ENCODE measurements at regions not wholly inside any gene's neighbourhood (a gene's known extent, or its start where the extent isn't known, plus 50 kb on each side); places are given as distances from the start of the nearest gene placed in this dataset.
A peak's percentile ranks its signal among the peaks of the same experiment; 100 is the strongest.
"Not testable (repeated sequence)": the region's sequence is repeated elsewhere in the genome, so short reads cannot be mapped to it uniquely, and the experiment has no call there.

GRCh38 chr17:77836557-77837041 is 121.9 kb upstream of the TNRC6C start:
- ChIA-PET CTCF (no interaction called here), POLR2A (no interaction called here)
- Histone ChIP-seq H3K4me1 (ENCODE audit: control insufficient read depth in 1 of 2, extremely low read depth in 1 of 2, insufficient read depth in 2 of 2, low read length in 2 of 2) (peaks cover 1 to 24% of the 10 kb centered on the region in 2 experiments), H3K27ac (ENCODE audit: low read length) (no peak overlapping the region), H3K36me3 (ENCODE audit: control insufficient read depth in 2 of 2, extremely low read depth in 1 of 2, insufficient read depth in 1 of 2, low read length in 1 of 2) (no peaks in the 10 kb centered on the region), H3K4me3 (ENCODE audit: control insufficient read depth in 1 of 2, extremely low read depth in 1 of 2, low read length in 1 of 2) (no peak overlapping the region), H3K9me3 (no peaks in the 10 kb centered on the region), H3K27me3 (replicated peaks in 1 of 2; ENCODE audit: control insufficient read depth in 2 of 2, extremely low read depth in 1 of 2, insufficient read depth in 2 of 2, low read length in 1 of 2) (peaks cover 0 to 4% of the 10 kb centered on the region in 2 experiments)
- no CpG with 5 or more reads among the region's 3 CpGs for WGBS (ENCODE audit: insufficient coverage)
- Mint-ChIP-seq H3K4me1 (peaks cover 38 to 51% (median 42%) of the 10 kb centered on the region in 3 donors), H3K4me3 (no peak overlapping the region), H3K36me3 (no peaks in the 10 kb centered on the region), H3K27ac (peak overlapping the region in 1 of 2 donors; percentile 81), H3K27me3 (no peaks in the 10 kb centered on the region), H3K9me3 (peaks cover 0 to 2% (median 0%) of the 10 kb centered on the region in 3 donors)
- ATAC-seq (replicated peaks in 1 of 4) (peak; percentile 50 to 77 (median 63)), DNase-seq (peak in 7 of 35 experiments; percentile 5 to 61 (median 31))

- DNase-seq; H3K9me3 Mint-ChIP-seq; POLR2A ChIA-PET; H3K27ac ChIP-seq (ENCODE audit: low read length); H3K27me3 ChIP-seq (replicated peaks in 1 of 2; ENCODE audit: control insufficient read depth in 2 of 2, extremely low read depth in 1 of 2, insufficient read depth in 2 of 2, low read length in 1 of 2); H3K36me3 ChIP-seq (ENCODE audit: control insufficient read depth in 2 of 2, extremely low read depth in 1 of 2, insufficient read depth in 1 of 2, low read length in 1 of 2); CTCF ChIA-PET; H3K27me3 Mint-ChIP-seq; H3K36me3 Mint-ChIP-seq; H3K4me3 ChIP-seq (ENCODE audit: control insufficient read depth in 1 of 2, extremely low read depth in 1 of 2, low read length in 1 of 2); ATAC-seq (replicated peaks in 1 of 4); H3K9me3 ChIP-seq; H3K4me3 Mint-ChIP-seq: not testable (repeated sequence)
- Mint-ChIP-seq H3K27ac (peak overlapping the region in 1 of 2 donors; percentile 81), H3K4me1 (peaks cover 42 to 53% (median 42%) of the 10 kb centered on the region in 3 donors)
- peaks cover 4 to 29% of the 10 kb centered on the region in 2 experiments for H3K4me1 ChIP-seq (ENCODE audit: control insufficient read depth in 1 of 2, extremely low read depth in 1 of 2, insufficient read depth in 2 of 2, low read length in 2 of 2)
- WGBS (ENCODE audit: insufficient coverage), result 96% methylated on average over 4 of the region's 5 CpGs
These were observed 121.4 kb upstream of the TNRC6C start for GRCh38 chr17:77837072-77837471.

- ATAC-seq (replicated peaks in 1 of 4), result no peak
- peaks cover 0 to 2% (median 0%) of the 10 kb centered on the region in 3 donors for H3K9me3 Mint-ChIP-seq
- ChIA-PET CTCF (no interaction called here), POLR2A (no interaction called here)
- no peak overlapping the region for H3K4me3 Mint-ChIP-seq
- no peaks in the 10 kb centered on the region for H3K36me3 Mint-ChIP-seq
- Histone ChIP-seq H3K27ac (ENCODE audit: low read length) (no peak overlapping the region), H3K4me1 (ENCODE audit: control insufficient read depth in 1 of 2, extremely low read depth in 1 of 2, insufficient read depth in 2 of 2, low read length in 2 of 2) (peaks cover 4 to 37% of the 10 kb centered on the region in 2 experiments), H3K27me3 (replicated peaks in 1 of 2; ENCODE audit: control insufficient read depth in 2 of 2, extremely low read depth in 1 of 2, insufficient read depth in 2 of 2, low read length in 1 of 2) (peaks cover 0 to 4% of the 10 kb centered on the region in 2 experiments), H3K36me3 (ENCODE audit: control insufficient read depth in 2 of 2, extremely low read depth in 1 of 2, insufficient read depth in 1 of 2, low read length in 1 of 2) (no peaks in the 10 kb centered on the region), H3K9me3 (no peaks in the 10 kb centered on the region), H3K4me3 (ENCODE audit: control insufficient read depth in 1 of 2, extremely low read depth in 1 of 2, low read length in 1 of 2) (no peak overlapping the region)
- H3K4me1 Mint-ChIP-seq, result peaks cover 46 to 59% (median 51%) of the 10 kb centered on the region in 3 donors
- no peak overlapping the region for H3K27ac Mint-ChIP-seq
- 100% methylated on average over 1 of the region's 9 CpGs for WGBS (ENCODE audit: insufficient coverage)
- no peaks in the 10 kb centered on the region for H3K27me3 Mint-ChIP-seq
- no peak for DNase-seq
These were observed 120.6 kb upstream of the TNRC6C start for GRCh38 chr17:77837917-77838316.

GRCh38 chr17:77838748-77839697 is 119.5 kb upstream of the TNRC6C start:
- no peaks in the 10 kb centered on the region for H3K36me3 ChIP-seq (ENCODE audit: control insufficient read depth in 2 of 2, extremely low read depth in 1 of 2, insufficient read depth in 1 of 2, low read length in 1 of 2)
- no peak overlapping the region for H3K4me3 ChIP-seq (ENCODE audit: control insufficient read depth in 1 of 2, extremely low read depth in 1 of 2, low read length in 1 of 2)
- H3K27me3 ChIP-seq (replicated peaks in 1 of 2; ENCODE audit: control insufficient read depth in 2 of 2, extremely low read depth in 1 of 2, insufficient read depth in 2 of 2, low read length in 1 of 2), result peaks cover 0 to 4% of the 10 kb centered on the region in 2 experiments
- ChIA-PET POLR2A (no interaction called here), CTCF (no interaction called here)
- H3K9me3 ChIP-seq, result no peaks in the 10 kb centered on the region
- no peak overlapping the region for H3K27ac ChIP-seq (ENCODE audit: low read length)
- ATAC-seq (replicated peaks in 1 of 4) (no peak), DNase-seq (no peak)
- no peak overlapping the region for H3K4me3 Mint-ChIP-seq
- H3K27me3 Mint-ChIP-seq, result no peaks in the 10 kb centered on the region
- H3K4me1 Mint-ChIP-seq, result peaks cover 51 to 62% (median 54%) of the 10 kb centered on the region in 3 donors
- peaks cover 9 to 45% of the 10 kb centered on the region in 2 experiments for H3K4me1 ChIP-seq (ENCODE audit: control insufficient read depth in 1 of 2, extremely low read depth in 1 of 2, insufficient read depth in 2 of 2, low read length in 2 of 2)
- 86% methylated on average over 18 of the region's 23 CpGs for WGBS (ENCODE audit: insufficient coverage)
- H3K36me3 Mint-ChIP-seq, result no peaks in the 10 kb centered on the region
- peak overlapping the region in 1 of 2 donors; percentile 61 for H3K27ac Mint-ChIP-seq
- peaks cover 0 to 2% (median 0%) of the 10 kb centered on the region in 3 donors for H3K9me3 Mint-ChIP-seq

GRCh38 chr17:77839698-77840512 is 118.6 kb upstream of the TNRC6C start:
- no peak for ATAC-seq (replicated peaks in 1 of 4)
- H3K4me3 Mint-ChIP-seq, result no peak overlapping the region
- CTCF ChIA-PET, result no interaction called here
- Histone ChIP-seq H3K27me3 (replicated peaks in 1 of 2; ENCODE audit: control insufficient read depth in 2 of 2, extremely low read depth in 1 of 2, insufficient read depth in 2 of 2, low read length in 1 of 2) (no peaks in the 10 kb centered on the region), H3K36me3 (ENCODE audit: control insufficient read depth in 2 of 2, extremely low read depth in 1 of 2, insufficient read depth in 1 of 2, low read length in 1 of 2) (no peaks in the 10 kb centered on the region), H3K4me1 (ENCODE audit: control insufficient read depth in 1 of 2, extremely low read depth in 1 of 2, insufficient read depth in 2 of 2, low read length in 2 of 2) (peaks cover 9 to 45% of the 10 kb centered on the region in 2 experiments), H3K27ac (ENCODE audit: low read length) (no peak overlapping the region), H3K4me3 (ENCODE audit: control insufficient read depth in 1 of 2, extremely low read depth in 1 of 2, low read length in 1 of 2) (no peak overlapping the region), H3K9me3 (no peaks in the 10 kb centered on the region)
- 74% methylated on average over 5 of the region's 16 CpGs for WGBS (ENCODE audit: insufficient coverage)
- peaks cover 0 to 2% (median 0%) of the 10 kb centered on the region in 3 donors for H3K9me3 Mint-ChIP-seq
- H3K27ac Mint-ChIP-seq, result no peak overlapping the region
- H3K36me3 Mint-ChIP-seq, result no peaks in the 10 kb centered on the region
- H3K27me3 Mint-ChIP-seq, result no peaks in the 10 kb centered on the region
- no peak for DNase-seq
- peaks cover 51 to 62% (median 54%) of the 10 kb centered on the region in 3 donors for H3K4me1 Mint-ChIP-seq
- POLR2A ChIA-PET, result no interaction called here

- no peak for ATAC-seq (replicated peaks in 1 of 4)
- no peak for DNase-seq
- no peak overlapping the region for H3K4me3 Mint-ChIP-seq
- H3K4me3 ChIP-seq (ENCODE audit: control insufficient read depth in 1 of 2, extremely low read depth in 1 of 2, low read length in 1 of 2), result no peak overlapping the region
- POLR2A ChIA-PET, result no interaction called here
- no peak overlapping the region for H3K27ac ChIP-seq (ENCODE audit: low read length)
- H3K36me3 Mint-ChIP-seq, result no peaks in the 10 kb centered on the region
- no peaks in the 10 kb centered on the region for H3K36me3 ChIP-seq (ENCODE audit: control insufficient read depth in 2 of 2, extremely low read depth in 1 of 2, insufficient read depth in 1 of 2, low read length in 1 of 2)
- no peaks in the 10 kb centered on the region for H3K27me3 Mint-ChIP-seq
- CTCF ChIA-PET, result no interaction called here
- H3K27me3 ChIP-seq (replicated peaks in 1 of 2; ENCODE audit: control insufficient read depth in 2 of 2, extremely low read depth in 1 of 2, insufficient read depth in 2 of 2, low read length in 1 of 2), result no peaks in the 10 kb centered on the region
- peaks cover 9 to 52% of the 10 kb centered on the region in 2 experiments for H3K4me1 ChIP-seq (ENCODE audit: control insufficient read depth in 1 of 2, extremely low read depth in 1 of 2, insufficient read depth in 2 of 2, low read length in 2 of 2)
- no peaks in the 10 kb centered on the region for H3K9me3 ChIP-seq
- H3K27ac Mint-ChIP-seq, result peak overlapping the region in 1 of 2 donors; percentile 45
- WGBS (ENCODE audit: insufficient coverage), result 86% methylated on average over 8 of the region's 10 CpGs
- peaks cover 0 to 2% (median 0%) of the 10 kb centered on the region in 3 donors for H3K9me3 Mint-ChIP-seq
- peaks cover 50 to 58% (median 53%) of the 10 kb centered on the region in 3 donors for H3K4me1 Mint-ChIP-seq
These were observed 117.9 kb upstream of the TNRC6C start for GRCh38 chr17:77840513-77841165.
